ENCODE measurements at regions not wholly inside any gene's neighbourhood (a gene's known extent, or its start where the extent isn't known, plus 50 kb on each side); places are given as distances from the start of the nearest gene placed in this dataset.
"Not testable (repeated sequence)": the region's sequence is repeated elsewhere in the genome, so short reads cannot be mapped to it uniquely, and the experiment has no call there.

GRCh38 chr1:184183919-184184318, 132.4 kb downstream of the TSEN15 start:
- no peak for DNase-seq (ENCODE audit: low read depth)

- not testable (repeated sequence) for DNase-seq (ENCODE audit: low read depth)
These were observed 133.1 kb downstream of the TSEN15 start for GRCh38 chr1:184184614-184185013.

GRCh38 chr1:184185347-184185746, 133.8 kb downstream of the TSEN15 start:
- no peak for DNase-seq (ENCODE audit: low read depth)

- DNase-seq (ENCODE audit: low read depth): no peak
These were observed 134.6 kb downstream of the TSEN15 start for GRCh38 chr1:184186167-184186566.

GRCh38 chr1:184187097-184187496, 135.6 kb downstream of the TSEN15 start:
- DNase-seq (ENCODE audit: low read depth): no peak

GRCh38 chr1:184188037-184188436, 136.5 kb downstream of the TSEN15 start:
- no peak for DNase-seq (ENCODE audit: low read depth)

- DNase-seq (ENCODE audit: low read depth): no peak
These were observed 137.8 kb downstream of the TSEN15 start for GRCh38 chr1:184189361-184189760.

- DNase-seq (ENCODE audit: low read depth): no peak
These were observed 139.1 kb downstream of the TSEN15 start for GRCh38 chr1:184190616-184191015.

GRCh38 chr1:184191181-184191621, 139.7 kb downstream of the TSEN15 start:
- DNase-seq (ENCODE audit: low read depth): peak; percentile 54

GRCh38 chr1:184192796-184193195, 141.3 kb downstream of the TSEN15 start:
- no peak for DNase-seq (ENCODE audit: low read depth)

GRCh38 chr1:184193451-184193850, 141.9 kb downstream of the TSEN15 start:
- no peak for DNase-seq (ENCODE audit: low read depth)

GRCh38 chr1:184194236-184194635, 142.7 kb downstream of the TSEN15 start:
- DNase-seq (ENCODE audit: low read depth): no peak

- DNase-seq (ENCODE audit: low read depth): not testable (repeated sequence)
These were observed 144.2 kb downstream of the TSEN15 start for GRCh38 chr1:184195722-184196121.

- no peak for DNase-seq (ENCODE audit: low read depth)
These were observed 146.3 kb downstream of the TSEN15 start for GRCh38 chr1:184197831-184198230.

GRCh38 chr1:184199036-184199435, 147.5 kb downstream of the TSEN15 start:
- no peak for DNase-seq (ENCODE audit: low read depth)

GRCh38 chr1:184199438-184200085, 148.0 kb downstream of the TSEN15 start:
- DNase-seq (ENCODE audit: low read depth): no peak

GRCh38 chr1:184208622-184209021, 157.1 kb downstream of the TSEN15 start:
- DNase-seq (ENCODE audit: low read depth): no peak

- DNase-seq (ENCODE audit: low read depth): no peak
These were observed 158.5 kb downstream of the TSEN15 start for GRCh38 chr1:184210031-184210430.

- no peak for DNase-seq (ENCODE audit: low read depth)
These were observed 159.3 kb downstream of the TSEN15 start for GRCh38 chr1:184210862-184211261.

GRCh38 chr1:184212649-184213314, 161.3 kb downstream of the TSEN15 start:
- DNase-seq (ENCODE audit: low read depth): peak; percentile 68

GRCh38 chr1:184214128-184214527, 162.6 kb downstream of the TSEN15 start:
- DNase-seq (ENCODE audit: low read depth): no peak

GRCh38 chr1:184215274-184215925, 163.9 kb downstream of the TSEN15 start:
- DNase-seq (ENCODE audit: low read depth): no peak

- DNase-seq (ENCODE audit: low read depth): no peak
These were observed 167.0 kb downstream of the TSEN15 start for GRCh38 chr1:184218458-184219075.

Data from Daoy (cell line).